Uterus (tissue), 2 donors: ENCODE measurements at regions not wholly inside any gene's neighbourhood (a gene's known extent, or its start where the extent isn't known, plus 50 kb on each side); places are given as distances from the start of the nearest gene placed in this dataset.

Source experiments
- CTCF ChIP-seq, 4 experiments: fragments of 200-600 bp in 2 of 4; fragments of 450-650 bp in 2 of 4; sonication (generic) in 2 of 4; IDR thresholded peaks; one replicate each; pipeline ENCODE4 v1.5.1; 2016 to 2019; ENCODE audit warnings: antibody characterized with exemption in 4 of 4, mild to moderate bottlenecking in 2 of 4, moderate library complexity in 1 of 4
- POLR2A ChIP-seq, 2 donors: fragments of 450-650 bp; IDR thresholded peaks; one replicate each; pipeline ENCODE4 v1.6.1; 2016; ENCODE audit warnings: antibody characterized with exemption in 2 of 2, mild to moderate bottlenecking in 1 of 2, moderate library complexity in 1 of 2

- TF ChIP-seq POLR2A (IDR thresholded peaks at IDR 0.05) (no peak), CTCF (IDR thresholded peaks at IDR 0.05) (no peak)
These were observed 313.6 kb upstream of the ZMIZ1 start for GRCh38 chr10:78755063-78755701.
